HepG2 (cell line): ENCODE measurements at regions not wholly inside any gene's neighbourhood (a gene's known extent, or its start where the extent isn't known, plus 50 kb on each side); places are given as distances from the start of the nearest gene placed in this dataset.

Experiments used
- ATAC-seq: fragments of 200-7000 bp; cut with Tn5 transposase; 3 replicates; pipeline ENCODE4 v1.9.1; 2020; ENCODE audit warnings: mild to moderate bottlenecking, moderate library complexity
- BruUV-seq: library from RNA; stranded (reverse); fragments of 400-500 nt; replicated peaks from 2 replicates; lab custom pipeline; 2021; lab: Mats Ljungman, UMichigan
- CTCF ChIA-PET: fragments of 300-600 bp; formaldehyde crosslinking; extraction: SDS; loops from one replicate; lab custom pipeline; 2021; ENCODE audit warnings: low total read pairs, inconsistent platforms, low intra/inter-chr PET ratio; lab: Yijun Ruan, JAX
- POLR2A ChIA-PET: fragments of 350-600 bp; sonication (Branson Sonifier 250); formaldehyde crosslinking; loops from one replicate; lab custom pipeline; 2020; ENCODE audit warnings: antibody characterized with exemption, inconsistent platforms; lab: Yijun Ruan, JAX
- DNase-seq: peaks from one replicate; pipeline ENCODE4 v3.0.0-alpha.2; 2015; ENCODE audit warnings: low spot score
- FAIRE-seq: peaks from 3 replicates; lab custom pipeline; 2011; peaks lifted over from hg19 to GRCh38; lab: Jason Lieb, UNC
- H2AFZ ChIP-seq: one replicate; pipeline ENCODE4 v1.6.1; 2011; ENCODE audit warnings: low read length, inconsistent platforms
- H3K27ac ChIP-seq: fragments of 300-600 bp; 3 replicates; pipeline ENCODE4 v1.8.0; 2011; ENCODE audit warnings: mixed run types, mild to moderate bottlenecking, mixed read lengths, low read length, inconsistent platforms; ENCODE audit not compliant: insufficient read depth; ENCODE audit errors: extremely low read length
- H3K27me3 ChIP-seq, 2 experiments: fragments of 200-600 bp in 1 of 2; 2 replicates in 1 of 2; 3 replicates in 1 of 2; pipeline versions ENCODE4 v1.6.0 to v1.8.0; 2011; ENCODE audit warnings: low read length in 2 of 2, mild to moderate bottlenecking in 2 of 2, moderate library complexity in 2 of 2, inconsistent platforms in 1 of 2; ENCODE audit not compliant: insufficient read depth in 2 of 2, control insufficient read depth in 1 of 2
- H3K36me3 ChIP-seq, 2 experiments: fragments of 200-600 bp in 1 of 2; replicated peaks in 1 of 2; 2 replicates in 1 of 2; 3 replicates in 1 of 2; pipeline versions ENCODE4 v1.5.1 to v1.8.0; 2011; ENCODE audit warnings: low read length in 2 of 2, inconsistent platforms in 1 of 2; ENCODE audit not compliant: insufficient read depth in 2 of 2, control insufficient read depth in 1 of 2
- H3K4me1 ChIP-seq: 2 replicates; pipeline ENCODE4 v1.5.1; 2012; ENCODE audit warnings: low read length, inconsistent platforms; ENCODE audit not compliant: insufficient read depth
- H3K4me2 ChIP-seq: 2 replicates; pipeline ENCODE4 v1.6.0; 2011; ENCODE audit warnings: low read depth, low read length, inconsistent platforms
- H3K4me3 ChIP-seq, 3 experiments: fragments of 200-600 bp in 1 of 3; sonication (generic), shearing (Covaris generic) in 1 of 3; replicated peaks in 1 of 3; 2 replicates each; pipeline ENCODE4 v1.5.1; 2011 to 2016; ENCODE audit warnings: low read length in 3 of 3, inconsistent platforms in 2 of 3, low read depth in 2 of 3, mild to moderate bottlenecking in 2 of 3, control low read depth in 1 of 3, mixed read lengths in 1 of 3; ENCODE audit not compliant: insufficient read depth in 1 of 3
- H3K79me2 ChIP-seq: one replicate; pipeline ENCODE4 v1.6.1; 2011; ENCODE audit warnings: low read length, inconsistent platforms; ENCODE audit not compliant: insufficient read depth
- H3K9ac ChIP-seq: 2 replicates; pipeline ENCODE4 v1.6.0; 2011; ENCODE audit warnings: mild to moderate bottlenecking, low read depth, low read length, inconsistent platforms; ENCODE audit not compliant: insufficient read depth
- H3K9me3 ChIP-seq: 2 replicates; pipeline ENCODE4 v1.5.1; 2012; ENCODE audit warnings: mild to moderate bottlenecking, low read length
- H4K20me1 ChIP-seq: 2 replicates; pipeline ENCODE4 v1.6.0; 2011; ENCODE audit warnings: inconsistent platforms, mild to moderate bottlenecking, low read length, moderate library complexity; ENCODE audit not compliant: insufficient read depth
- CHD2 ChIP-seq: IDR thresholded peaks from 2 replicates; pipeline ENCODE4 v1.6.1; 2011; ENCODE audit warnings: low read depth, low read length, improper control_type of control experiment
- DMAP1 ChIP-seq: IDR thresholded peaks from 2 replicates; pipeline ENCODE4 v1.6.1; 2016
- ESRRA ChIP-seq: sonication (generic); formaldehyde crosslinking; IDR thresholded peaks from 2 replicates; pipeline ENCODE4 v1.5.1; 2020; ENCODE audit warnings: mild to moderate bottlenecking, low read depth, missing genetic modification reagents
- KLF15 ChIP-seq: sonication (generic); formaldehyde crosslinking; IDR thresholded peaks from 2 replicates; pipeline ENCODE4 v1.8.1; 2023; ENCODE audit warnings: borderline replicate concordance, mild to moderate bottlenecking, inconsistent platforms, missing genetic modification reagents, mixed read lengths
- SATB2 ChIP-seq: sonication (generic); formaldehyde crosslinking; IDR thresholded peaks from 2 replicates; pipeline ENCODE4 v1.5.0; 2020; ENCODE audit warnings: missing genetic modification reagents
- SP1 ChIP-seq, 2 experiments: fragments of 450-650 bp in 1 of 2; sonication (generic) in 1 of 2; formaldehyde crosslinking in 1 of 2; IDR thresholded peaks; 2 replicates each; pipeline versions ENCODE4 v1.4.0 to v1.6.1; 2016 to 2020; ENCODE audit warnings: missing genetic modification reagents in 1 of 2
- ZBTB25 ChIP-seq: IDR thresholded peaks from 2 replicates; pipeline ENCODE4 v1.6.1; 2018; ENCODE audit warnings: missing genetic modification reagents
- ZKSCAN1 ChIP-seq: fragments of 150-350 bp; IDR thresholded peaks from 2 replicates; pipeline ENCODE4 v1.6.1; 2014; ENCODE audit warnings: low read length
- ZNF512B ChIP-seq: sonication (generic); formaldehyde crosslinking; IDR thresholded peaks from 2 replicates; pipeline ENCODE4 v1.5.1; 2020; ENCODE audit warnings: missing genetic modification reagents, mild to moderate bottlenecking, borderline replicate concordance
- ZNF776 ChIP-seq: sonication (generic); formaldehyde crosslinking; IDR thresholded peaks from 2 replicates; pipeline ENCODE4 v1.4.0; 2020; ENCODE audit warnings: mild to moderate bottlenecking, missing genetic modification reagents
- ZNF790 ChIP-seq: sonication (generic); formaldehyde crosslinking; IDR thresholded peaks from 2 replicates; pipeline ENCODE4 v1.8.0; 2022; ENCODE audit warnings: missing genetic modification reagents, mild to moderate bottlenecking, borderline replicate concordance
- WGBS: methylation state at CpG from one replicate; pipeline ENCODE4 v1.1.6; 2017; ENCODE audit warnings: low lambda C conversion rate; 5-methylcytosine and 5-hydroxymethylcytosine counted together
- in situ Hi-C: cut with HindIII; loops from 2 replicates; pipeline ENCODE4 v1.10.0; 2017; ENCODE audit warnings: low pct_unique_long_range_greater_than_20kb; ENCODE audit not compliant: extremely low pct_ligation_motif_present
- intact Hi-C: fragments of 100-400 bp; cut with micrococcal nuclease; formaldehyde crosslinking; loops from one replicate; pipeline ENCODE4 v1.10.0; 2022; ENCODE audit not compliant: unreplicated experiment
- TF ChIP-seq, protein P1 (sequence below): sonication (generic); formaldehyde crosslinking; IDR thresholded peaks from 2 replicates; pipeline ENCODE4 v1.4.0; 2020; ENCODE audit warnings: mild to moderate bottlenecking, missing genetic modification reagents, borderline replicate concordance
- TF ChIP-seq, protein P2 (sequence below): IDR thresholded peaks from 2 replicates; pipeline ENCODE4 v1.4.0; 2020; ENCODE audit warnings: mild to moderate bottlenecking, missing genetic modification reagents
- TF ChIP-seq, protein P3 (sequence below): sonication (generic); formaldehyde crosslinking; conservative IDR thresholded peaks from 2 replicates; pipeline ENCODE4 v1.4.0; 2020; ENCODE audit warnings: missing genetic modification reagents

DNA sequence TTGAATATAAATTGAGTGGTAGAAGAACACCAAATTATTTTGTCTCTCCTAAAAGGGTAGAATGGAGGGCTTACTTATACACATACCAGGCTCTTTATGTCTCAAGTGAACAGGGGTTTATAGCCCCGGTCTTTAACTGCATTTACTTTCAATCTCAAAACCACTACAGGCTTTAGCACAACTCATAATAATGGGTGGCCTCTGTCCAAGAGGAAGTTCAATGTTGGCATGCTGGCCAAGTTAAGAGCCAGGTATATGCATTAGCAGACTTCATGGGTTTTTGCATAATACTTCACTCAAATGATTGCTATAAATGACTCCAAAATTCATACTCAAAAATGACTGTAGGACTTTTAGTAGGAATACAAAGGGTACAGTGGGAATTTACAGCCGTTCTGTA, 118.5 kb upstream of the OTUD4 start:
- 0% methylated on average over 2 of the region's 2 CpGs for WGBS
- FAIRE-seq = no peak
- Histone ChIP-seq H3K4me2 (no peak overlapping the region), H3K79me2 (no peaks in the 10 kb centered on the region), H3K4me1 (no peaks in the 10 kb centered on the region), H3K4me3 (no peak overlapping the region), H3K36me3 (no peaks in the 10 kb centered on the region), H3K27me3 (0 out of 5 replicates have a peak, but pooled peaks cover 0 to 4% of the 10 kb centered on the region in 2 experiments), H2AFZ (no peak overlapping the region), H3K27ac (no peak overlapping the region), H3K9me3 (no peaks in the 10 kb centered on the region), H4K20me1 (no peaks in the 10 kb centered on the region), H3K9ac (no peak overlapping the region)
- CTCF ChIA-PET = no interaction called here
- POLR2A ChIA-PET = no interaction called here
- intact Hi-C loops = no loop called here
- no TSS peak for BruUV-seq
- in situ Hi-C loops = no loop called here
- no peak for DNase-seq
- ATAC-seq = no peak
- TF ChIP-seq, protein P1, sequence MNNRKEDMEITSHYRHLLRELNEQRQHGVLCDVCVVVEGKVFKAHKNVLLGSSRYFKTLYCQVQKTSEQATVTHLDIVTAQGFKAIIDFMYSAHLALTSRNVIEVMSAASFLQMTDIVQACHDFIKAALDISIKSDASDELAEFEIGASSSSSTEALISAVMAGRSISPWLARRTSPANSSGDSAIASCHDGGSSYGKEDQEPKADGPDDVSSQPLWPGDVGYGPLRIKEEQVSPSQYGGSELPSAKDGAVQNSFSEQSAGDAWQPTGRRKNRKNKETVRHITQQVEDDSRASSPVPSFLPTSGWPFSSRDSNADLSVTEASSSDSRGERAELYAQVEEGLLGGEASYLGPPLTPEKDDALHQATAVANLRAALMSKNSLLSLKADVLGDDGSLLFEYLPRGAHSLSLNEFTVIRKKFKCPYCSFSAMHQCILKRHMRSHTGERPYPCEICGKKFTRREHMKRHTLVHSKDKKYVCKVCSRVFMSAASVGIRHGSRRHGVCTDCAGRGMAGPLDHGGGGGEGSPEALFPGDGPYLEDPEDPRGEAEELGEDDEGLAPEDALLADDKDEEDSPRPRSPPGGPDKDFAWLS = no peak
- TF ChIP-seq ZKSCAN1 (no peak), SATB2 (no peak), SP1 (IDR thresholded peaks at IDR 0.05) (no peak), SP1 (CRISPR knock-in tag; IDR thresholded peaks at IDR 0.05) (no peak), CHD2 (no peak), ZNF790 (CRISPR knock-in tag) (no peak), ZNF512B (CRISPR knock-in tag) (no peak), DMAP1 (CRISPR knock-in tag) (no peak), ZNF776 (no peak), KLF15 (CRISPR knock-in tag) (no peak), ESRRA (no peak), ZBTB25 (CRISPR knock-in tag) (no peak)
- TF ChIP-seq, protein P2, sequence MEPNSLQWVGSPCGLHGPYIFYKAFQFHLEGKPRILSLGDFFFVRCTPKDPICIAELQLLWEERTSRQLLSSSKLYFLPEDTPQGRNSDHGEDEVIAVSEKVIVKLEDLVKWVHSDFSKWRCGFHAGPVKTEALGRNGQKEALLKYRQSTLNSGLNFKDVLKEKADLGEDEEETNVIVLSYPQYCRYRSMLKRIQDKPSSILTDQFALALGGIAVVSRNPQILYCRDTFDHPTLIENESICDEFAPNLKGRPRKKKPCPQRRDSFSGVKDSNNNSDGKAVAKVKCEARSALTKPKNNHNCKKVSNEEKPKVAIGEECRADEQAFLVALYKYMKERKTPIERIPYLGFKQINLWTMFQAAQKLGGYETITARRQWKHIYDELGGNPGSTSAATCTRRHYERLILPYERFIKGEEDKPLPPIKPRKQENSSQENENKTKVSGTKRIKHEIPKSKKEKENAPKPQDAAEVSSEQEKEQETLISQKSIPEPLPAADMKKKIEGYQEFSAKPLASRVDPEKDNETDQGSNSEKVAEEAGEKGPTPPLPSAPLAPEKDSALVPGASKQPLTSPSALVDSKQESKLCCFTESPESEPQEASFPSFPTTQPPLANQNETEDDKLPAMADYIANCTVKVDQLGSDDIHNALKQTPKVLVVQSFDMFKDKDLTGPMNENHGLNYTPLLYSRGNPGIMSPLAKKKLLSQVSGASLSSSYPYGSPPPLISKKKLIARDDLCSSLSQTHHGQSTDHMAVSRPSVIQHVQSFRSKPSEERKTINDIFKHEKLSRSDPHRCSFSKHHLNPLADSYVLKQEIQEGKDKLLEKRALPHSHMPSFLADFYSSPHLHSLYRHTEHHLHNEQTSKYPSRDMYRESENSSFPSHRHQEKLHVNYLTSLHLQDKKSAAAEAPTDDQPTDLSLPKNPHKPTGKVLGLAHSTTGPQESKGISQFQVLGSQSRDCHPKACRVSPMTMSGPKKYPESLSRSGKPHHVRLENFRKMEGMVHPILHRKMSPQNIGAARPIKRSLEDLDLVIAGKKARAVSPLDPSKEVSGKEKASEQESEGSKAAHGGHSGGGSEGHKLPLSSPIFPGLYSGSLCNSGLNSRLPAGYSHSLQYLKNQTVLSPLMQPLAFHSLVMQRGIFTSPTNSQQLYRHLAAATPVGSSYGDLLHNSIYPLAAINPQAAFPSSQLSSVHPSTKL (CRISPR knock-in tag) = no peak
- TF ChIP-seq, protein P3, sequence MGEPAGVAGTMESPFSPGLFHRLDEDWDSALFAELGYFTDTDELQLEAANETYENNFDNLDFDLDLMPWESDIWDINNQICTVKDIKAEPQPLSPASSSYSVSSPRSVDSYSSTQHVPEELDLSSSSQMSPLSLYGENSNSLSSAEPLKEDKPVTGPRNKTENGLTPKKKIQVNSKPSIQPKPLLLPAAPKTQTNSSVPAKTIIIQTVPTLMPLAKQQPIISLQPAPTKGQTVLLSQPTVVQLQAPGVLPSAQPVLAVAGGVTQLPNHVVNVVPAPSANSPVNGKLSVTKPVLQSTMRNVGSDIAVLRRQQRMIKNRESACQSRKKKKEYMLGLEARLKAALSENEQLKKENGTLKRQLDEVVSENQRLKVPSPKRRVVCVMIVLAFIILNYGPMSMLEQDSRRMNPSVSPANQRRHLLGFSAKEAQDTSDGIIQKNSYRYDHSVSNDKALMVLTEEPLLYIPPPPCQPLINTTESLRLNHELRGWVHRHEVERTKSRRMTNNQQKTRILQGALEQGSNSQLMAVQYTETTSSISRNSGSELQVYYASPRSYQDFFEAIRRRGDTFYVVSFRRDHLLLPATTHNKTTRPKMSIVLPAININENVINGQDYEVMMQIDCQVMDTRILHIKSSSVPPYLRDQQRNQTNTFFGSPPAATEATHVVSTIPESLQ (CRISPR knock-in tag) = no peak
